H1 (cell line): ENCODE measurements at regions not wholly inside any gene's neighbourhood (a gene's known extent, or its start where the extent isn't known, plus 50 kb on each side); places are given as distances from the start of the nearest gene placed in this dataset.

Experiments used
- CTCF ChIA-PET: fragments of 300-600 bp; sonication (Branson Sonifier 250); formaldehyde crosslinking; loops from one replicate; lab custom pipeline; 2021; ENCODE audit not compliant: partially characterized antibody; lab: Charles Lee
- POLR2A ChIA-PET: fragments of 300-600 bp; sonication (Branson Sonifier 250); formaldehyde crosslinking; loops from one replicate; lab custom pipeline; 2021; ENCODE audit warnings: inconsistent platforms; ENCODE audit not compliant: partially characterized antibody; lab: Charles Lee
- DNase-seq, 2 experiments: peaks; one replicate each; pipeline versions ENCODE4 v3.0.0 to v3.0.0-alpha.2; 2010 to 2022; ENCODE audit warnings: low spot score in 2 of 2, low read depth in 1 of 2, mixed read lengths in 1 of 2
- FAIRE-seq: peaks from 2 replicates; lab custom pipeline; 2011; peaks lifted over from hg19 to GRCh38; lab: Jason Lieb, UNC
- H2AFZ ChIP-seq: 2 replicates; pipeline ENCODE4 v1.8.1; 2012; ENCODE audit warnings: low read length, inconsistent platforms
- H2AK5ac ChIP-seq: 2 replicates; pipeline ENCODE4 v1.6.1; 2013; ENCODE audit warnings: low read depth, low read length
- H2BK120ac ChIP-seq: replicated peaks from 2 replicates; pipeline ENCODE3; 2013; ENCODE audit warnings: low read depth, low read length, inconsistent platforms
- H2BK12ac ChIP-seq: 2 replicates; pipeline ENCODE4 v1.6.1; 2013; ENCODE audit warnings: low read depth, low read length
- H2BK15ac ChIP-seq: 2 replicates; pipeline ENCODE4 v1.6.1; 2013; ENCODE audit warnings: low read length
- H2BK20ac ChIP-seq: 2 replicates; pipeline ENCODE4 v1.6.1; 2013; ENCODE audit warnings: low read length
- H2BK5ac ChIP-seq: 2 replicates; pipeline ENCODE4 v1.6.1; 2013; ENCODE audit warnings: low read depth, low read length
- H3K14ac ChIP-seq: 2 replicates; pipeline ENCODE4 v1.6.1; 2013; ENCODE audit warnings: inconsistent platforms; ENCODE audit not compliant: insufficient read length
- H3K18ac ChIP-seq: 2 replicates; pipeline ENCODE4 v1.6.1; 2013; ENCODE audit warnings: low read length; ENCODE audit errors: extremely low read depth
- H3K23ac ChIP-seq: 2 replicates; pipeline ENCODE4 v1.6.1; 2013; ENCODE audit warnings: inconsistent platforms; ENCODE audit not compliant: insufficient read length
- H3K23me2 ChIP-seq: 2 replicates; pipeline ENCODE4 v1.6.1; 2013; ENCODE audit warnings: low read depth, low read length
- H3K27ac ChIP-seq: 2 replicates; pipeline ENCODE4 v1.6.1; 2011; ENCODE audit warnings: low read depth, low read length, inconsistent platforms
- H3K27me3 ChIP-seq, 4 experiments: replicated peaks in 1 of 4; 1 replicate in 1 of 4; 2 replicates in 3 of 4; pipeline versions ENCODE4 v1.6.1 to v1.8.1; 2011 to 2013; ENCODE audit warnings: low read length in 3 of 4, mild to moderate bottlenecking in 3 of 4, inconsistent platforms in 2 of 4, mixed read lengths in 2 of 4, moderate library complexity in 1 of 4; ENCODE audit not compliant: control insufficient read depth in 3 of 4, insufficient read depth in 3 of 4; ENCODE audit errors: extremely low read depth in 1 of 4
- H3K36me3 ChIP-seq, 4 experiments: 2 replicates each; pipeline versions ENCODE4 v1.6.1 to v1.8.1; 2011 to 2013; ENCODE audit warnings: mild to moderate bottlenecking in 4 of 4, low read length in 3 of 4, moderate library complexity in 2 of 4, control low read depth in 1 of 4, inconsistent platforms in 1 of 4; ENCODE audit not compliant: insufficient read depth in 4 of 4, control insufficient read depth in 2 of 4
- H3K4ac ChIP-seq: replicated peaks from 2 replicates; pipeline ENCODE3; 2013; ENCODE audit warnings: low read length, low read depth, mixed read lengths, inconsistent platforms; ENCODE audit not compliant: insufficient read length
- H3K4me1 ChIP-seq, 4 experiments: replicated peaks in 1 of 4; 1 replicate in 1 of 4; 2 replicates in 3 of 4; pipeline versions ENCODE4 v1.6.1 to v1.8.1; 2011 to 2013; ENCODE audit warnings: low read length in 3 of 4, inconsistent platforms in 2 of 4, mixed read lengths in 1 of 4; ENCODE audit not compliant: insufficient read depth in 4 of 4, control insufficient read depth in 3 of 4
- H3K4me2 ChIP-seq, 2 experiments: 2 replicates each; pipeline versions ENCODE4 v1.6.1 to v1.8.1; 2011 to 2013; ENCODE audit warnings: low read depth in 2 of 2, low read length in 2 of 2, control low read depth in 1 of 2, inconsistent platforms in 1 of 2, mild to moderate bottlenecking in 1 of 2; ENCODE audit not compliant: insufficient read depth in 1 of 2
- H3K4me3 ChIP-seq, 4 experiments: fragments of 200-600, 300-600 bp in 1 of 4; sonication (generic), shearing (Covaris generic), sonication (Bioruptor Twin) in 1 of 4; 2 replicates each; pipeline versions ENCODE4 v1.5.1 to v1.8.1; 2011 to 2016; ENCODE audit warnings: low read length in 4 of 4, low read depth in 3 of 4, control low read depth in 2 of 4, inconsistent platforms in 2 of 4, mild to moderate bottlenecking in 2 of 4, mixed read lengths in 1 of 4, moderate library complexity in 1 of 4; ENCODE audit not compliant: insufficient read depth in 2 of 4; ENCODE audit errors: extremely low read depth in 1 of 4
- H3K56ac ChIP-seq: replicated peaks from 2 replicates; pipeline ENCODE3; 2013; ENCODE audit warnings: low read depth, mild to moderate bottlenecking, mixed read lengths, low read length, inconsistent platforms; ENCODE audit not compliant: insufficient read length
- H3K79me1 ChIP-seq: 2 replicates; pipeline ENCODE4 v1.6.1; 2013; ENCODE audit warnings: low read depth, low read length, control low read depth
- H3K79me2 ChIP-seq, 2 experiments: 2 replicates each; pipeline versions ENCODE4 v1.6.1 to v1.8.1; 2012 to 2013; ENCODE audit warnings: low read length in 2 of 2, mild to moderate bottlenecking in 2 of 2, inconsistent platforms in 1 of 2; ENCODE audit not compliant: insufficient read depth in 2 of 2, control insufficient read depth in 1 of 2
- H3K9ac ChIP-seq, 4 experiments: replicated peaks in 1 of 4; 1 replicate in 1 of 4; 2 replicates in 3 of 4; pipeline versions ENCODE4 v1.6.1 to v1.8.1; 2011 to 2013; ENCODE audit warnings: low read depth in 3 of 4, low read length in 3 of 4, control low read depth in 2 of 4, mild to moderate bottlenecking in 2 of 4, moderate library complexity in 2 of 4, inconsistent platforms in 1 of 4; ENCODE audit errors: extremely low read depth in 1 of 4
- H3K9me3 ChIP-seq, 2 experiments: 2 replicates each; pipeline versions ENCODE4 v1.6.1 to v1.8.1; 2012 to 2013; ENCODE audit warnings: mild to moderate bottlenecking in 2 of 2, moderate library complexity in 2 of 2, control low read depth in 1 of 2, inconsistent platforms in 1 of 2, low read depth in 1 of 2, low read length in 1 of 2, mixed read lengths in 1 of 2; ENCODE audit not compliant: insufficient read depth in 2 of 2
- H4K20me1 ChIP-seq, 2 experiments: replicated peaks in 1 of 2; 2 replicates each; pipeline versions ENCODE3 to v1.8.1; 2011 to 2013; ENCODE audit warnings: inconsistent platforms in 2 of 2, low read length in 2 of 2, mild to moderate bottlenecking in 1 of 2; ENCODE audit not compliant: insufficient read depth in 2 of 2, control insufficient read depth in 1 of 2
- H4K5ac ChIP-seq: 2 replicates; pipeline ENCODE4 v1.6.1; 2013; ENCODE audit warnings: low read length, low read depth, mixed read lengths, inconsistent platforms; ENCODE audit not compliant: insufficient read length
- H4K8ac ChIP-seq: 2 replicates; pipeline ENCODE4 v1.8.0; 2013; ENCODE audit warnings: mild to moderate bottlenecking, moderate library complexity, low read length, inconsistent platforms; ENCODE audit not compliant: insufficient read depth; ENCODE audit errors: extremely low read depth
- H4K91ac ChIP-seq: replicated peaks from 2 replicates; pipeline ENCODE3; 2013; ENCODE audit warnings: low read length, mixed read lengths, inconsistent platforms; ENCODE audit not compliant: insufficient read length
- CHD1 ChIP-seq: IDR thresholded peaks from 2 replicates; pipeline ENCODE4 v1.6.1; 2012; ENCODE audit warnings: low read depth, low read length, improper control_type of control experiment
- CREB1 ChIP-seq: IDR thresholded peaks from 2 replicates; pipeline ENCODE4 v1.6.1; 2012; ENCODE audit warnings: inconsistent platforms
- HDAC6 ChIP-seq: IDR thresholded peaks from one replicate; pipeline ENCODE4 v1.7.1; 2012; ENCODE audit warnings: low read depth, mild to moderate bottlenecking, inconsistent platforms, low read length, moderate library complexity
- KDM5A ChIP-seq: fragments of 200-600 bp; IDR thresholded peaks from 2 replicates; pipeline ENCODE4 v1.7.1; 2012; ENCODE audit warnings: mild to moderate bottlenecking, low read length, inconsistent platforms, mixed read lengths
- NANOG ChIP-seq: IDR thresholded peaks from 2 replicates; pipeline ENCODE4 v1.6.1; 2011; ENCODE audit warnings: low read length, low read depth, mild to moderate bottlenecking, inconsistent platforms; ENCODE audit not compliant: insufficient read depth, poor library complexity, severe bottlenecking
- POLR2A ChIP-seq, 2 experiments: IDR thresholded peaks; 1 replicate in 1 of 2; 2 replicates in 1 of 2; pipeline ENCODE4 v1.6.1; 2011; ENCODE audit warnings: low read depth in 2 of 2, low read length in 2 of 2, mild to moderate bottlenecking in 2 of 2; ENCODE audit errors: control extremely low read depth in 1 of 2
- RBBP5 ChIP-seq: IDR thresholded peaks from 2 replicates; pipeline ENCODE4 v1.7.1; 2012; ENCODE audit warnings: low read depth, mild to moderate bottlenecking, inconsistent platforms, low read length, moderate library complexity, borderline replicate concordance
- RXRA ChIP-seq: IDR thresholded peaks from 2 replicates; pipeline ENCODE4 v1.6.1; 2011; ENCODE audit warnings: low read depth, mild to moderate bottlenecking, low read length, moderate library complexity; ENCODE audit not compliant: insufficient read depth
- SAP30 ChIP-seq: fragments of 300-600 bp; sonication (generic); IDR thresholded peaks from 2 replicates; pipeline ENCODE4 v1.7.1; 2012; ENCODE audit warnings: low read length, moderate library complexity, mild to moderate bottlenecking, inconsistent platforms; ENCODE audit not compliant: insufficient read depth, insufficient replicate concordance
- SP2 ChIP-seq: IDR thresholded peaks from 2 replicates; pipeline ENCODE4 v1.6.1; 2012; ENCODE audit warnings: mild to moderate bottlenecking, low read length, inconsistent platforms
- SP4 ChIP-seq: IDR thresholded peaks from 2 replicates; pipeline ENCODE4 v1.6.1; 2012; ENCODE audit warnings: low read length, inconsistent platforms
- SRF ChIP-seq: IDR thresholded peaks from 2 replicates; pipeline ENCODE4 v1.6.1; 2011; ENCODE audit warnings: mild to moderate bottlenecking, low read depth, low read length, moderate library complexity
- TAF1 ChIP-seq: IDR thresholded peaks from 2 replicates; pipeline ENCODE4 v1.6.1; 2011; ENCODE audit warnings: mild to moderate bottlenecking, low read depth, low read length
- WGBS, 2 experiments: shearing (Covaris generic) in 1 of 2; methylation state at CpG; one replicate each; pipeline versions ENCODE4 v1.1.6 to v1.1.7; 2013 to 2015; ENCODE audit warnings: low lambda C conversion rate in 2 of 2, mixed read lengths in 2 of 2, inconsistent platforms in 1 of 2, low coverage in 1 of 2, missing lambda C conversion rate in 1 of 2; ENCODE audit not compliant: insufficient replicate concordance in 2 of 2, insufficient coverage in 1 of 2, insufficient read length in 1 of 2; ENCODE audit errors: extremely low coverage in 1 of 2, missing lambda C conversion rate in 1 of 2; 5-methylcytosine and 5-hydroxymethylcytosine counted together

DNA sequence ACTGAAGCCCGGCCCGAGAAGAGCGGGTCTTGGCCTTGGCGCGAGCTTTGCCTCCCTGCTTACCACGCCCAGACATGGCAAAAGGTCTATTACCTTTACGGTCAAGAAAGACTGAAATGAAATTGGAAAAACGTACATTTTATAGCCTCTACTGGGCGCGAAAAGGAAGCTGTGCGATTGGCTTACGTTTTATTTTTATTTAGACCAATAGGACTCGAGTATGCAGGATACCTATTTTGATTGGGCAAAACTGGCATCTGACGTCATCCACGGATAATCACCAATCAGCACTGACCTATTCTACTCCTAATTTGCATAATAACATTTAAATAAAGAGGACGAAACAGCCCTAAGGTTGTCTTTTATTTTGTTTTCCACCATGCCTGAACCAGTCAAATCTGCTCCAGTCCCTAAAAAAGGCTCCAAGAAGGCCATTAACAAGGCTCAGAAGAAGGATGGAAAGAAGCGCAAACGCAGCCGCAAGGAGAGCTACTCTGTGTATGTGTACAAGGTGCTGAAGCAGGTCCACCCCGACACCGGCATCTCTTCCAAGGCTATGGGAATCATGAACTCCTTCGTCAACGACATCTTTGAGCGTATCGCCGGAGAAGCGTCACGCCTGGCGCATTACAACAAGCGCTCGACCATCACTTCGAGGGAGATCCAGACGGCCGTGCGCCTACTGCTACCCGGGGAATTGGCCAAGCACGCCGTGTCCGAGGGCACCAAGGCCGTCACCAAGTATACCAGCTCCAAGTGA, 97.4 kb downstream of the OR2B2 start:
- no peak overlapping the region for H3K14ac ChIP-seq
- H3K23ac ChIP-seq, result no peak overlapping the region
- peak overlapping the region; percentile 88 for H3K18ac ChIP-seq
- peak overlapping the region in 3 of 4 experiments; percentile 44 to 88 (median 46); a peak in 6 of 7 replicates for H3K9ac ChIP-seq
- peaks cover 15% of the 10 kb centered on the region for H3K23me2 ChIP-seq
- no peaks in the 10 kb centered on the region for H3K27me3 ChIP-seq
- 0 out of 2 replicates have a peak overlapping the region, but pooled peaks have one; percentile 1 for H2BK15ac ChIP-seq
- peak overlapping the region; percentile 3 for H4K5ac ChIP-seq
- peak overlapping the region; percentile 92 for H3K4ac ChIP-seq
- FAIRE-seq (peak; percentile 90), DNase-seq (peak; percentile 71 to 85)
- peak overlapping the region; percentile 66 for H4K91ac ChIP-seq
- ChIA-PET POLR2A (interaction anchor here (0.6 to 11.2 kb wide), 45 partner anchors 6 to 1797 kb away, joined by 3 to 959 read pairs (median 6); a partner anchor contains a TSS), CTCF (interaction anchor here (0.6 kb wide), 1 partner anchor 20 kb away, joined by 5 read pairs; no protein-coding TSS in a partner anchor)
- no peak overlapping the region for H2BK20ac ChIP-seq
- peak overlapping the region; percentile 20 to 69 (median 57); a peak in 6 of 8 replicates for H3K4me3 ChIP-seq
- H2BK5ac ChIP-seq, result peak overlapping the region; percentile 95
- no peaks in the 10 kb centered on the region for H4K20me1 ChIP-seq
- H3K56ac ChIP-seq, result peak overlapping the region; percentile 32
- H3K36me3 ChIP-seq, result no peaks in the 10 kb centered on the region
- no peak overlapping the region for H2AFZ ChIP-seq
- peak overlapping the region; percentile 75; the same call in 1 of the 2 replicates for H4K8ac ChIP-seq
- no peaks in the 10 kb centered on the region for H3K79me1 ChIP-seq
- H3K79me2 ChIP-seq, result peaks cover 0 to 6% of the 10 kb centered on the region in 2 experiments; a peak in 1 of 4 replicates
- H2BK12ac ChIP-seq, result peak overlapping the region; percentile 86
- H3K4me1 ChIP-seq, result peaks cover 0 to 6% (median 2%) of the 10 kb centered on the region in 4 experiments; a peak in 3 of 7 replicates
- peak overlapping the region; percentile 25 to 77; a peak in 3 of 4 replicates for H3K4me2 ChIP-seq
- H3K9me3 ChIP-seq, result peaks cover 0 to 3% of the 10 kb centered on the region in 2 experiments; a peak in 1 of 4 replicates
- peak overlapping the region; percentile 96; the same call in 1 of the 2 replicates for H2AK5ac ChIP-seq
- WGBS, 2 experiments, result 44% methylated on average over 40 of the region's 40 CpGs; no CpG with 5 or more reads in 1 of the 2 experiments
- peak overlapping the region; percentile 81 for H3K27ac ChIP-seq
- H2BK120ac ChIP-seq, result peak overlapping the region; percentile 70
- TF ChIP-seq KDM5A (no peak), SP4 (no peak; the same call in 1 of the 2 replicates), POLR2A (IDR thresholded peaks at IDR 0.05; ENCODE audit: control extremely low read depth in 1 of 2, low read depth in 2 of 2, low read length in 2 of 2) (peak; percentile 56 to 85), SP2 (no peak), SAP30 (no peak), NANOG (no peak), CHD1 (no peak), RBBP5 (no peak), HDAC6 (no peak), TAF1 (peak; percentile 89), RXRA (no peak), SRF (no peak), CREB1 (peak; percentile 90)
